ENCODE measurements at regions not wholly inside any gene's neighbourhood (a gene's known extent, or its start where the extent isn't known, plus 50 kb on each side); places are given as distances from the start of the nearest gene placed in this dataset.
"Not testable (repeated sequence)": the region's sequence is repeated elsewhere in the genome, so short reads cannot be mapped to it uniquely, and the experiment has no call there.

GRCh38 chr14:98914942-98915341, 357.1 kb downstream of the BCL11B start:
- DNase-seq = no peak

- no peak for DNase-seq
Observed at GRCh38 chr14:98915625-98916024, 356.4 kb downstream of the BCL11B start.

GRCh38 chr14:98916036-98916435, 356.0 kb downstream of the BCL11B start:
- no peak for DNase-seq

GRCh38 chr14:98916476-98916875, 355.5 kb downstream of the BCL11B start:
- no peak for DNase-seq

- no peak for DNase-seq
Observed at GRCh38 chr14:98919434-98919833, 352.6 kb downstream of the BCL11B start.

GRCh38 chr14:98921306-98921705, 350.7 kb downstream of the BCL11B start:
- not testable (repeated sequence) for DNase-seq

GRCh38 chr14:98923596-98923995, 348.4 kb downstream of the BCL11B start:
- no peak for DNase-seq

- no peak for DNase-seq
Observed at GRCh38 chr14:98924046-98924445, 348.0 kb downstream of the BCL11B start.

- DNase-seq = no peak
Observed at GRCh38 chr14:98925354-98926040, 346.5 kb downstream of the BCL11B start.

- no peak for DNase-seq
Observed at GRCh38 chr14:98926146-98926545, 345.9 kb downstream of the BCL11B start.

GRCh38 chr14:98926801-98927200, 345.2 kb downstream of the BCL11B start:
- no peak for DNase-seq

- no peak for DNase-seq
Observed at GRCh38 chr14:98927986-98928385, 344.0 kb downstream of the BCL11B start.

- DNase-seq = no peak
Observed at GRCh38 chr14:98928418-98928817, 343.6 kb downstream of the BCL11B start.

GRCh38 chr14:98931126-98931525, 340.9 kb downstream of the BCL11B start:
- DNase-seq = no peak

GRCh38 chr14:98931911-98932310, 340.1 kb downstream of the BCL11B start:
- no peak for DNase-seq

GRCh38 chr14:98932431-98933325, 339.3 kb downstream of the BCL11B start:
- no peak for DNase-seq

GRCh38 chr14:98934569-98934968, 337.4 kb downstream of the BCL11B start:
- not testable (repeated sequence) for DNase-seq

- no peak for DNase-seq
Observed at GRCh38 chr14:98935921-98936320, 336.1 kb downstream of the BCL11B start.

- no peak for DNase-seq
Observed at GRCh38 chr14:98937021-98937420, 335.0 kb downstream of the BCL11B start.

GRCh38 chr14:98937712-98938505, 334.1 kb downstream of the BCL11B start:
- no peak for DNase-seq

GRCh38 chr14:98940693-98941437, 331.1 kb downstream of the BCL11B start:
- DNase-seq = no peak

GRCh38 chr14:98941481-98941880, 330.5 kb downstream of the BCL11B start:
- no peak for DNase-seq

- no peak for DNase-seq
Observed at GRCh38 chr14:98943907-98944306, 328.1 kb downstream of the BCL11B start.
